ENCODE measurements at regions not wholly inside any gene's neighbourhood (a gene's known extent, or its start where the extent isn't known, plus 50 kb on each side); places are given as distances from the start of the nearest gene placed in this dataset.

- TF ChIP-seq ZFX (IDR thresholded peaks at IDR 0.05) (no peak), CTCF (conservative IDR thresholded peaks at IDR 0.05) (no peak)
Measured at GRCh38 chr3:157914882-157915281, 191.3 kb downstream of the SHOX2 start.
